ENCODE measurements at regions not wholly inside any gene's neighbourhood (a gene's known extent, or its start where the extent isn't known, plus 50 kb on each side); places are given as distances from the start of the nearest gene placed in this dataset.

DNA sequence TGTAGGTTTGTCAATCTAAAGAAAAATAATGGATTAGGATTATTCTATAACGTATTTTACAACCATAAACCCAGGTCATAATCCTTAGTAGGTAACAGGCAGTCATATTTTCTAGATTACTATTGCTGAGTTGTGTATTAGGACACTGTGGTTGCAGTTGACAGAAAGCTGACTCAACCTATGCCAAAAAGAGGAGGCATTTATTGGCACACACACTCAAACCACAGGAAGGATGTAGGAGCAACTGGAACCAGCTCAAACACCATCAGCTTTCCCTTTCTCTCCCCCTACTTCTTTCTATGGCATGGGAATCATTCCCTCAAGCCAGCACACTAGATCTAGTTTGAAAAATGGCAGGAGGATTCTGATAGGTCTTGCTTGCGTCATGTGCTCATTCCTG lies 136.4 kb upstream of the FAM9C start:
- TF ChIP-seq SUZ12 (IDR thresholded peaks at IDR 0.05) (no peak), ZNF384 (IDR thresholded peaks at IDR 0.05) (no peak)
